ENCODE measurements at regions not wholly inside any gene's neighbourhood (a gene's known extent, or its start where the extent isn't known, plus 50 kb on each side); places are given as distances from the start of the nearest gene placed in this dataset.

GRCh38 chr3:160136421-160136820, 88.8 kb upstream of the C3orf80 start:
- H3K27me3 ChIP-seq (replicated peaks in 1 of 4; ENCODE audit: control insufficient read depth in 3 of 4, extremely low read depth in 1 of 4, insufficient read depth in 3 of 4, low read length in 3 of 4), result no peaks in the 10 kb centered on the region
- no peaks in the 10 kb centered on the region for H3K79me1 ChIP-seq (ENCODE audit: low read depth, low read length)
- H3K79me2 ChIP-seq (ENCODE audit: control insufficient read depth in 1 of 2, insufficient read depth in 2 of 2, low read length in 2 of 2), result no peaks in the 10 kb centered on the region
- no peak for DNase-seq (ENCODE audit: low read depth in 1 of 2, low spot score in 2 of 2)
- H2BK15ac ChIP-seq (ENCODE audit: low read length), result no peak overlapping the region
- no peak overlapping the region for H3K14ac ChIP-seq (ENCODE audit: insufficient read length)
- H3K56ac ChIP-seq (replicated peaks; ENCODE audit: insufficient read length, low read depth, low read length), result no peak overlapping the region
- no peak overlapping the region for H3K4me3 ChIP-seq (ENCODE audit: extremely low read depth in 1 of 4, insufficient read depth in 2 of 4, low read depth in 3 of 4, low read length in 4 of 4)
- WGBS, 2 experiments (ENCODE audit: extremely low coverage in 1 of 2, insufficient coverage in 1 of 2, insufficient read length in 1 of 2, insufficient replicate concordance in 2 of 2, low coverage in 1 of 2, low lambda C conversion rate in 2 of 2, missing lambda C conversion rate in 1 of 2), result 92% methylated on average over 4 of the region's 4 CpGs; no CpG with 5 or more reads in 1 of the 2 experiments
- no peak overlapping the region for H2BK20ac ChIP-seq (ENCODE audit: low read length)
- no peak overlapping the region for H2AFZ ChIP-seq (ENCODE audit: low read length)
- TF ChIP-seq PHF8 (conservative IDR thresholded peaks at IDR 0.05; ENCODE audit: low read depth, low read length) (no peak), JUN (IDR thresholded peaks at IDR 0.05; ENCODE audit: low read depth, low read length) (no peak), EP300 (IDR thresholded peaks at IDR 0.05; ENCODE audit: borderline replicate concordance in 1 of 2, low read depth in 2 of 2, low read length in 2 of 2) (no peak), TAF7 (optimal IDR thresholded peaks at IDR 0.05; ENCODE audit: borderline replicate concordance, low read depth, low read length) (no peak), SAP30 (IDR thresholded peaks at IDR 0.05; ENCODE audit: insufficient read depth, insufficient replicate concordance, low read length) (no peak)
- no peaks in the 10 kb centered on the region for H3K23me2 ChIP-seq (ENCODE audit: low read depth, low read length)
- no peak overlapping the region for H2AK5ac ChIP-seq (ENCODE audit: low read depth, low read length)
- FAIRE-seq, result no peak
- H3K23ac ChIP-seq (ENCODE audit: insufficient read length), result no peak overlapping the region
- no peak overlapping the region for H3K9ac ChIP-seq (replicated peaks in 1 of 4; ENCODE audit: extremely low read depth in 1 of 4, low read depth in 3 of 4, low read length in 3 of 4)
- no peak overlapping the region for H2BK12ac ChIP-seq (ENCODE audit: low read depth, low read length)
- no peak overlapping the region for H4K91ac ChIP-seq (replicated peaks; ENCODE audit: insufficient read length, low read length)
- no peak overlapping the region for H2BK5ac ChIP-seq (ENCODE audit: low read depth, low read length)
- H2BK120ac ChIP-seq (replicated peaks; ENCODE audit: low read depth, low read length), result no peak overlapping the region
- H3K18ac ChIP-seq (ENCODE audit: extremely low read depth, low read length), result no peak overlapping the region
- no peak overlapping the region for H4K8ac ChIP-seq (ENCODE audit: extremely low read depth, insufficient read depth, low read length)
- no peaks in the 10 kb centered on the region for H3K9me3 ChIP-seq (ENCODE audit: insufficient read depth in 2 of 2, low read depth in 1 of 2, low read length in 1 of 2)
- no peak overlapping the region for H3K4me2 ChIP-seq (ENCODE audit: insufficient read depth in 1 of 2, low read depth in 2 of 2, low read length in 2 of 2)
- no peaks in the 10 kb centered on the region for H4K20me1 ChIP-seq (replicated peaks in 1 of 2; ENCODE audit: control insufficient read depth in 1 of 2, insufficient read depth in 2 of 2, low read length in 2 of 2)
- H3K4ac ChIP-seq (replicated peaks; ENCODE audit: insufficient read length, low read depth, low read length), result no peak overlapping the region
- no peaks in the 10 kb centered on the region for H3K36me3 ChIP-seq (ENCODE audit: control insufficient read depth in 2 of 4, insufficient read depth in 4 of 4, low read length in 3 of 4)
- no peak overlapping the region for H3K27ac ChIP-seq (ENCODE audit: low read depth, low read length)
- H4K5ac ChIP-seq (ENCODE audit: insufficient read length, low read depth, low read length), result no peak overlapping the region
- POLR2A ChIA-PET (ENCODE audit: partially characterized antibody), result no interaction called here
- no peaks in the 10 kb centered on the region for H3K4me1 ChIP-seq (replicated peaks in 1 of 4; ENCODE audit: control insufficient read depth in 3 of 4, insufficient read depth in 4 of 4, low read length in 3 of 4)
- CTCF ChIA-PET (ENCODE audit: partially characterized antibody), result interaction anchor here (0.6 to 1.6 kb wide), 11 partner anchors 18 to 1643 kb away, joined by 3 to 5 read pairs (median 3); no protein-coding TSS in a partner anchor

Data from H1 (cell line).